Nucleus accumbens (tissue), 56 donors: ENCODE measurements at regions not wholly inside any gene's neighbourhood (a gene's known extent, or its start where the extent isn't known, plus 50 kb on each side); places are given as distances from the start of the nearest gene placed in this dataset.

Experiments used
- DNase-seq, 56 donors: peaks; one replicate each; lab custom pipeline; 2025; lab: John Stamatoyannopoulos, UW

DNA sequence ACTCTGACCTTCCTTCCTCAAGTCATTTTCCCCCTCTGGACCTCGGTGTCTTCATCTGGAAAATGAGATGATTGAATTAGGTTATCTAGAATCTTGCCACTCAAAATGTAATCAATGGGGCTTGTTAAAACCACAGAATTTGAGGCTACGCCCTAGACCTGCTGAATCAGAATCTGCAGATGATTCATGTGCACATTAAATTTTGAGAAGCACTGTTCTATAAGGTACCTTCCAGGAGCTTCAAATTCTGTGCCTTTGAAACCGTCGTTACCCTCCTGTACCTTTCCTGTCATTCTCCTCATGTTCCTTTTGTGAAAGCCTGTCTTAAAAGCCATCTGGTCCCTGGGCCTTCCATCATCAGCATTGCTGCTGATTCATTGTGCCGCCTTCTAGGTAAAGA lies 172.4 kb upstream of the TOPAZ1 start:
- peak in 1 of 56 donors; percentile 29 for DNase-seq

DNA sequence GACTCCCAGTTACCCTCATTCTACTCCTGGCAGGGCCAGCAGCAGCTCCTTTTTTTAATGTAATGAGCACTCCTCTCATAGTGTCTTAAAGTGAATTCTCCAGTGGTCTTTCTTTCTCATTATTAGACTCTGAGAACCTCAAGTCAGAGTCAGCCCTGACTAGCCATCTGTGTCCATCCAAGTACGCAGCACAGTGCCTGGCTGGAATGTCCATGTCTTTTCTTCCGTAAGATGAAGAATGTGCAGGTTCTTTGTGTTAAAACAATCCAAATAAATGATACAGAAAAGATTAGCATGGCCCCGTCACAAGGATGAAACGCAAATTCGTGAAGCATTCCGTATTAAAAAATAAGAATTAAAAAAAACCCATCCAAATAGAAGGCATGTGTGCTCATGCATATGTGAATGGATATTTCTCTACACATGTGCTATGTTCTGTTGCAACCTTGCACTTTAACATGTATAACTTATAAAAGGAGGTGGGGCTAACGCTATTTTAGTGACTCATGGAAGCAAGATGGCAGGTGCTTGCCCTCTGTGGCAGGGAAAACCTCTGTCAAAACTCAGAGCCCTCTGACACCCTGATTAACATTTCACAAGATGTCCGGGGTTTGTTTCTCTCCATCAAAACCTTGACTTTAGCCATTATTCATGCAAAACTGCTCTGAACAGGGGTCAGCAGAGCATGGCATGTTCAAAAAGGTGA lies 170.7 kb upstream of the TOPAZ1 start:
- no peak for DNase-seq

DNA sequence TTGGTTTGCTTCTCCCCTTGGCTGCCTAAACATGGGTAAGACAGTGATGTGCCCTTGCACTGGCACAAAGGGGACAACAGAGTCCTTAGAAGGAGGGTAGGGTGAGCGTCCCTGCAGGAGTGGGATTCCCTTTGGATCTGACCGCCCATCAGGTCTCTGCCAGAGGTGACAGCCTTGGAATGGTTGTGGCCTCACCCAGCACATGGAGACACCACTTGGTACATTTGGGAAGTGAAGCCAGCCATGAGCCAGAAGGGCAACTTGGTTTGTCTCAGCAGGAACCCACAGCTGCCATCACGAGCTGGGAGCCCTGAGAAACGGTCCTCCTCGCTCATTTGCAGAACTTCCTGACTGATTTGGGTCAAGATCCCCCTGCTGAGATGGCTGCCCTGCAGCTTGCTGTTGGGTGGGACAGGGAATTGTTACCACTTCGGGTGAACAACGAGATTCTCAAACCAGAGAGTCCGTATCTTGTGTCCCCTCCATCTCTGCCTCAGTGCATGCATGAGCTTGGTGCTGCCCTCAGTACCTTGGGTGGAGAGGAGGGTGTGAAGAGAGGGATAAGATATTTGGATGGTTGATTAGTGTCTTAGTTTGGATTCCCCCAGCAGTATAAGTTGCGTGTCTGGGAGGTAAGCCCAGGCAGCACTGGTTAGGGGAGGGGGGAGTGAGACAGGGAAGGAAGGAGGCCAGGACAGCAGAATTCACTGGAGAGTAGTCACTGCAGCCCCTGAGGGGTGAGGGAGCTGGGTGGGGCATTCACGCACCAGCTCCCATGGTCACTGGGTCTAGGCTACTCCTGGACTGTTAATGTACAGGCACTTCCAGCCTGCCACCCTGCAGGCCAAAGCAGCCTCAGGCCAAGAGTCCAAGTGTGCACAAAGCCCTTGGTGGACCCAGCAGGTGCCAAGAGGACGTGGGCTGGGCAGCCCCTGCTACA lies 168.8 kb upstream of the TOPAZ1 start:
- DNase-seq = no peak

DNA sequence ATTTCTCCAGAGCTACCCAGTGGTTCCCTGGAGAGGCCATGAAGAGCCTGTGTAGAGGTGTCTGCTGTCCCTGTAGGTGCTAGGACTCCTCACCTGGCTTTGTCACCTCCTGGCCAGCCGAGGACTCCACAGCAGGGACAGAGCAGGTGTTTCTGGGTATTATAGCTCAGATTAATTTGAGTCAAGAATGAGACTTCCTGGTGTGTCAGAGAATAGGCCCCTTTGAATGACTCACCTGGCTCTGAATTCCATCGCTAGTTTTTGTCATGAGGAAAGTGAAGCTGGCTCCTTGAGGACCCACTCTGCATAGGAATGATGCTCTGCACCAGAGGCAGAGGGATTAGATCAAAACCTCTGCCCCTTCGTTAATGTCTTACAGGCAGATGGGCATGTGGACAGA lies 167.5 kb upstream of the TOPAZ1 start:
- no peak for DNase-seq

DNA sequence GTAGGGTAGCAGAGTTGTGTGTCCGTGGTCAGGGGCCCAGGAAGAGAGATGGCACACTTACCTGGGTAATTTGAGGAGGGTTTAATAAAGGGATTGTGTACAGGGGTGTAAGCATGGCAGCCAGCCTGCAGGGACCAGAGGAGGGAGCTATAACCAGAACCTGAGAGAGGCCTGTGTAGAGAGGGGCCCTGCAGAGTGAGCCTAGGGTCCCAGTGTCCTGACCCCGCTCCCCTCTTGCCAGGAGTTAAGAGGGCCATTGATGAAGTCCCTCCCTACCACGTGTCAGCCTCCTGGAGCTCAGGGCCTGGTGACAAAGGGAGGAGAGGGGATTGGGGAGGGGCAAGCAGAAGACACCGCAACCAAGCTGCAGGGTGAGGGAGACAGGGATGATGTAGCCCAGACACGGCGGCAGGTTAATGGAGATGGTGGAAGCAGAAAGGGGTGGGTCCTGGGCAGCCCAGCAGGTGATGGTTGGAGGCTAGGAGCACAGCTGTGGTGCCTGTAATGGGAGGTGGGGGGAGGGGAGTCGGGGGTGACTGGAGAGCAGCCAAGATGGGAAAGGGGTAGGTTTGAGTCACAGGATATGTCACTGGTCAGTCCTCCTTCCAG lies 165.4 kb upstream of the TOPAZ1 start:
- no peak for DNase-seq

DNA sequence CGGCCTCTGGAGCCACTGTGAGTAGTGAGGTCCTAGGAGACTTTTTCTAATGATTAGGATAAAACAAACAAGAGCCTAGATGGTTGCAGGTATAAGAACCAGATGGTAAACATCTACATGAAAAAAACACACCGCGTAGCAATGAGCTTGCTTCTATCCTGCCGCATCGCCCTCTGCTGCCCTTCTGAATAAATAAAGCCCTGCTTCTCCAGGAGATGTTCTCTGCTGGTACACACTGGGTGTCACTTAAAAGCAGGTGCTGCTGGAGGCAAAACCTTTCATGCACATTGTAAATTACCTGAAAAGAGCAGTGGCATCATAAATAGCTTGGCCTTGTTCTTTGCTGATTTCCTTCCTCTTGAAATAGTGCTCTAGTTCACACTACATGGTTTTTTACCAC lies 164.4 kb upstream of the TOPAZ1 start:
- no peak for DNase-seq

- no peak for DNase-seq
These were observed 162.8 kb upstream of the TOPAZ1 start for GRCh38 chr3:44078863-44079262.

DNA sequence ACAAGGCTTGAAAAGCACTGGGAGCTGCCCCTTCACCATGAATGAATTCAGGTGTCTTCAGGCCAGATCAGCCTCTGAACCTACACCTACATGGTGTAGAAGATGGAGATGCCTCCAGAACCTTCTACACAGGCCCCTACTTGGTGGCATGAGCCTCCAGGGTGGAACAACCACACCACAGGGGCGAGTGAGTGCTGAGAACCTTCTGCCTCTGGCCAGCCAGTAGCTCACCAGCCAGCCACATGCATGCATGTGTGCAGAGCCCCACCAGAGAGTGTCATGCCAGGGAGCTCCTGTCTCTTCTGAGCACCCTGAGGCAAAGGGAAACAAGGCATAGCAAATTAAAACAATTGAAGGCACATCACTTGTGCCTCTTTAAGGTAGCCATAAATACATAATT lies 161.8 kb upstream of the TOPAZ1 start:
- no peak for DNase-seq

DNA sequence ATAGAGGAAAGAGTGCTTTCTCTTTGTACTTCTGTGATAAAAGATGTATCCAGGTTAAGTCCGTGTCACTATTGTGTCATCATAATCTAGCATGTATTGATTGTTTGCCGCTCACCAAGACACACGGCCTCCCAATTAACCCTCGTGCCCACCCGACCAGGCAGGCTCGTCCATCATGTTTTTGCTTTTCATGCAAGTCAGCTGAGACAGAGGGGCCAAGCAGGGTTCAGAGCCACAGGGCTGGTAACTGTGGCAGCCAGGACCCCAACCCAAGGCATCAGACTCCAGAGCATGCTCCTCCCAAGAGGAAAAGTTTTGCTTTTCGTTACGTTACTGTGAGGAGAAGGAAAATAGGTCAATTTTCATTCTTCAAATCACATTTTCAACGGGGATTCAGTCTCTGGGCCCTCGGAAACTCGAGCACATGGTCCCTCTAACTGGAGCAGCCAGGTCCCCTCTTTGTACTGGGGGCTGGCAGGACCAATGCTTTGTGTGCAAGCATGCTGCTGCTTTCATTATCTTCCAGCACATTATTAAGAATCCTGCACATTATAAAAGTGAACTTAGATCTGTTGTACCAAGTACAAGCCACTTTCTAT lies 161.1 kb upstream of the TOPAZ1 start:
- DNase-seq = peak in 2 of 56 donors; percentile 10 to 33

- DNase-seq = no peak
These were observed 151.7 kb upstream of the TOPAZ1 start for GRCh38 chr3:44090036-44090435.

DNA sequence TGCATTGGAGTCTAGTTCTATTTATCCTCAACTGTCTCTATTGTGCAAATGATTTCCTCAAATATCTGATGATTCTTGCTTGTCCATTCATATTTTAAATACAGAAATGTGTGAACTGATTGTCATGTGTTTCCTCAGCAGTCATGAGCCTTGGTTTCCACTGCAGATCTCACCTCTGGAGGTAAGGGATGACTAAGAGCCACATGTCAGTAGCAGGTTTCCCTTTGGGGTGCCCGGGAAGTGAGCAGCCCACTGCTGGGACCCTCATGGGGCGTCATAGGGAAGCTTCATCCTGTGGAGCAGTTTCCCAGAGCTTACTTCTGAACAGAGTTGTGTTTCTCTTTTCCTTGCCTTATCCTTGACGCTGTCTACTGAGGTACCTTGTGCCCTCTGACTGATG lies 149.2 kb upstream of the TOPAZ1 start:
- no peak for DNase-seq

GRCh38 chr3:44093531-44093930 lies 148.2 kb upstream of the TOPAZ1 start:
- DNase-seq = no peak

DNA sequence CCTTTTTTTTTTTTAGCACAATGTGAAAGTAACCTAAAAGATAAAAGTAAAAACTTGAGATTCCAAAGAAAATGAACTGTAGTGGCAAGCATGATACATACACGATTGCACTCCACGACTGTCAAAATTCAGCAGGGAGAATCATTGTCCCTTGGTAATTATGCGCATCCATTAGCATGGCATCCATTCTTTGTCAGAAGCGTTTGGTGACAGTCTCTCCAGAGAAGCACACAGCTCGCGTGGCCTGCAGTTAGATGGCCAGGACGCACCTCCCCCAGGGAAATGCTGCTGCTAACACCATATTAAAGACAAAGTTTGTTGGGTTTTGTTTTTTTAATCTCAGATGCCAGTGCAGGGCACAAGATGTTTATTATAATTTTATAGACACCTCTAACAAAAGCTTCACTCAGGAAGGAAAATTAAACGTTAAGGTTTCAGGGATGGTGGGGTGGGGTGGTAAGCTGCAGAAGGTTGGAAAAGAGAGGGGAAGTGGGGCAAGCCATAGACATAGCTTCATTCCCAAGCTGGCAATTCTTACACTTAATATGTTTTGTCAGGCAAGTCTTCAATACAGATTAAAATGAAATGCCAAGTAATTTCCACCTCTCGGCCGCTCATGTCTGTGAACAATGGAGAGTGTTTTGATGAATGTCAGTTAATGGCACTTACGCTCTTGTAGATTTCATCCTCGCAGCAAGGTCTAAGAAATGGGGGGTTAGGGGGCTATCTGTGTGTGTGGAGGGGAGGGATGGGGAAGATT lies 142.8 kb upstream of the TOPAZ1 start:
- DNase-seq = peak in 1 of 56 donors; percentile 8

DNA sequence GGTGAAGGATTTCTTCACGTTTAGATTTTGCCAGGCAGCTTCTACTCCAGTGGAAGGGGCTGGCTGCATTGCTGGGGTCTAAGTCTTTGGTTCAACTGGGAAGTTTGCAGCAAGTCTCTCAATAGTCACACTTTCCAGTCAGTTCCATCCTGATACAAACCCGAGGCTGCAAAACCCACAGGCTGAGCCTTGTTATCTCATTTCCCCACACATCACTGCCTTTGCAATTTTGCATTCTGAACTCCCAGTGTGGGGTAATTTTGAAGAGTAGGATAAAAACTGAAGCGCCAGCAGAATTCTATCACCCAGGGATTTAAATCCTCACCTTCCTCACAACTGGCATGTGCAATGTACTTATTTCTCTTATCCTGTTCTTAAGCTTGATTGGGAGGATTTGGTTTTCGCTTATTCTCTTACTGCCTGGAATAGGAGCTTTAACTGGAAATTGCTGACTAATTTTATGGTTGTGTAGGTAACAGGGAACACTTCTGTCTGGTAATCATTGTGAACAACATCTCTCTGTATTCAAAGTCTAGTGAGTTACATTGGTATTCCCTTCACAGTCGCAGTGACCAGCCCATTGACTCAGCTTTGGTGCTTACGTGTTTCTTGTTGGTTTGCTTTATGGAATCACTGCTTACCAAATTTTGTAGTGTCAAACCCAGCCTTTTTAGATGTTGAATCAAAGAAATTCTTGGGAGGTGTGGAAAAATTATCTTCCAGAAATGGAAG lies 142.0 kb upstream of the TOPAZ1 start:
- DNase-seq = peak in 1 of 56 donors; percentile 13

DNA sequence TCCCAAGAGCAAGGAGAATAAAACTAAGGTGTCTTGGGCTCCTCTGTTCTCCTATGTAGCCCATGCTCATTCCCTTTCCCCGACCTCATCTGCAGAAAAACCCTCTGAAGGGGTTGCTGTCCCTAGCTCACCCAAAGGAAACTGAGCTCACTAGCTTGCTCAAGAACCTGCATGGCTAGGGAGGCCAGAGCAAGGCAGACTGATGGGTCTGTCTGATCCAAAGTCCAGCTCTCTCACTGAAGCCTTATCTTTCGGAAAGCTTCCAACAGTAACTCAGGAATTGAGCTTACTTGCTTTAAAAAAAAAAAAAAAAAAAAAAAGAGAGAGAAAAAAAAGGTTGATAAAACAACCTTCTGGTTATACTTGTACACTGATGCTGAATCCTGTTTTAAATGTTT lies 141.4 kb upstream of the TOPAZ1 start:
- no peak for DNase-seq

- DNase-seq = no peak
These were observed 137.6 kb upstream of the TOPAZ1 start for GRCh38 chr3:44104043-44104442.

DNA sequence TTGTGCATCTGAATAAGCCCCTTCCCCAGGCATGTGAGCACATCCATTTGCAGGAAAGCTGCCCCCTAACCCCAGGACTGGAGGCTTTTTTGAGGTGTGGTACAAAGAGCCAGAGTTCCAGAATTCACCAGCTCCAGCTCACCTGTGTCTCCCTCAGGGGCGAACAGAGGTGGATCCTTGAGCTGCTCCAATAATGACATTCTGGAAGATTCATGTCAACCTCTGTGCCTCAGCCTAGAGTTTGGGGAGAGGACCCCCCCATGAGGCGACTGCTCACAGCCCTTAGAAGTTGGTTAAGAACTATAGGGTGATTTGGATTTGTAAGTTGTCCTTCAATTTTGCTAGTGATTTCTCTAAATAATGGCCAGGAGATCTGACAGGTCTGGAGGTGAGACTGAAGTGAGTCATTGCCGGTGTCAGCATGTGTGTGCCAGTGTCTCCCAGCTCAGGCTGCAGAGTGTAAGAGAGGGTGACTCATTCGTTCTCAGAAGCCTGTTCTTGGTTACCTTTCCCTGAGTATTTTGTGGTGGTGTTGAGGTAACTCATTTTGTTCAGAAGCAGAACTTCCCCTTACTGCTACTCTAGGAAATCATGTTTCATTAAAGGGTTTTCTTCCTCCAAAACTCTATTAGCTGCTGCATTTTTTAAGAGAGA lies 136.9 kb upstream of the TOPAZ1 start:
- peak in 17 of 56 donors; percentile 17 to 63 (median 44) for DNase-seq

- no peak for DNase-seq
These were observed 136.1 kb upstream of the TOPAZ1 start for GRCh38 chr3:44105571-44105970.

- DNase-seq = peak in 29 of 56 donors; percentile 14 to 75 (median 36)
These were observed 134.9 kb upstream of the TOPAZ1 start for GRCh38 chr3:44106756-44107155.
